ENCODE measurements at regions not wholly inside any gene's neighbourhood (a gene's known extent, or its start where the extent isn't known, plus 50 kb on each side); places are given as distances from the start of the nearest gene placed in this dataset.
"Not testable (repeated sequence)": the region's sequence is repeated elsewhere in the genome, so short reads cannot be mapped to it uniquely, and the experiment has no call there.

GRCh38 chr11:67804435-67805252 is 130.2 kb upstream of the ALDH3B2 start:
- peak; percentile 93 for DNase-seq

- DNase-seq: not testable (repeated sequence)
Measured at GRCh38 chr11:67803519-67803918, 129.1 kb upstream of the ALDH3B2 start.

- peak; percentile 12 for DNase-seq
Measured at GRCh38 chr11:67803055-67803454, 128.6 kb upstream of the ALDH3B2 start.

GRCh38 chr11:67802623-67803022 is 128.2 kb upstream of the ALDH3B2 start:
- DNase-seq: not testable (repeated sequence)

GRCh38 chr11:67801397-67801796 is 127.0 kb upstream of the ALDH3B2 start:
- DNase-seq: not testable (repeated sequence)

- not testable (repeated sequence) for DNase-seq
Measured at GRCh38 chr11:67800591-67800990, 126.2 kb upstream of the ALDH3B2 start.

- DNase-seq: not testable (repeated sequence)
Measured at GRCh38 chr11:67799808-67800207, 125.4 kb upstream of the ALDH3B2 start.

GRCh38 chr11:67797726-67798521 is 123.5 kb upstream of the ALDH3B2 start:
- DNase-seq: peak; percentile 51

- DNase-seq: no peak
Measured at GRCh38 chr11:67795746-67796145, 121.3 kb upstream of the ALDH3B2 start.

GRCh38 chr11:67793750-67794149 is 119.3 kb upstream of the ALDH3B2 start:
- not testable (repeated sequence) for DNase-seq

GRCh38 chr11:67792273-67792990 is 118.0 kb upstream of the ALDH3B2 start:
- not testable (repeated sequence) for DNase-seq

- DNase-seq: peak; percentile 11
Measured at GRCh38 chr11:67791598-67792170, 117.3 kb upstream of the ALDH3B2 start.

- DNase-seq: not testable (repeated sequence)
Measured at GRCh38 chr11:67788341-67788695, 113.9 kb upstream of the ALDH3B2 start.

- DNase-seq: not testable (repeated sequence)
Measured at GRCh38 chr11:67787681-67788340, 113.4 kb upstream of the ALDH3B2 start.

- DNase-seq: not testable (repeated sequence)
Measured at GRCh38 chr11:67781967-67782366, 107.5 kb upstream of the ALDH3B2 start.

GRCh38 chr11:67781506-67781905 is 107.1 kb upstream of the ALDH3B2 start:
- DNase-seq: not testable (repeated sequence)

- no peak for DNase-seq
Measured at GRCh38 chr11:67780056-67780455, 105.6 kb upstream of the ALDH3B2 start.

GRCh38 chr11:67779189-67779875 is 104.9 kb upstream of the ALDH3B2 start:
- DNase-seq: not testable (repeated sequence)

GRCh38 chr11:67776852-67777520 is 102.6 kb upstream of the ALDH3B2 start:
- DNase-seq: no peak

- not testable (repeated sequence) for DNase-seq
Measured at GRCh38 chr11:67774175-67774574, 99.8 kb upstream of the ALDH3B2 start.
